ENCODE measurements at regions not wholly inside any gene's neighbourhood (a gene's known extent, or its start where the extent isn't known, plus 50 kb on each side); places are given as distances from the start of the nearest gene placed in this dataset.

DNA sequence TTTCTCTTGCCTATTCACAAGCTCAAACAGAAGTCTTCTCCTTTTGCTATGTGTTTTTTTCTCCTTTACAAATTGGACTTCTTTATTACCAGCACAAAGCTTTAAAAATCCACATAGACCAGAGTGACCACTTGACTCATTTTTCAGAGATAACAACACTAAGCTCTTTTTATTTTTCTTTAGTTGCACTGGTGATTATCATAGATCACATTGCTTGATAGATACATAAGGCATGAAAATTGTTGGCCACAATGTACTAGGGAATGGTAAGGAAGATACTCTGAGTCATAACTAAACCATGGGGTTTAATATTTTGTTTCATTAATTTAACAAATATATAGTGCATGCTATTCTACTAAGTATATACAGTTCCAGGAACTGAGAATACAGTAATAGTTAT lies 159.0 kb downstream of the GASK1B start:
- TF ChIP-seq, protein P1, sequence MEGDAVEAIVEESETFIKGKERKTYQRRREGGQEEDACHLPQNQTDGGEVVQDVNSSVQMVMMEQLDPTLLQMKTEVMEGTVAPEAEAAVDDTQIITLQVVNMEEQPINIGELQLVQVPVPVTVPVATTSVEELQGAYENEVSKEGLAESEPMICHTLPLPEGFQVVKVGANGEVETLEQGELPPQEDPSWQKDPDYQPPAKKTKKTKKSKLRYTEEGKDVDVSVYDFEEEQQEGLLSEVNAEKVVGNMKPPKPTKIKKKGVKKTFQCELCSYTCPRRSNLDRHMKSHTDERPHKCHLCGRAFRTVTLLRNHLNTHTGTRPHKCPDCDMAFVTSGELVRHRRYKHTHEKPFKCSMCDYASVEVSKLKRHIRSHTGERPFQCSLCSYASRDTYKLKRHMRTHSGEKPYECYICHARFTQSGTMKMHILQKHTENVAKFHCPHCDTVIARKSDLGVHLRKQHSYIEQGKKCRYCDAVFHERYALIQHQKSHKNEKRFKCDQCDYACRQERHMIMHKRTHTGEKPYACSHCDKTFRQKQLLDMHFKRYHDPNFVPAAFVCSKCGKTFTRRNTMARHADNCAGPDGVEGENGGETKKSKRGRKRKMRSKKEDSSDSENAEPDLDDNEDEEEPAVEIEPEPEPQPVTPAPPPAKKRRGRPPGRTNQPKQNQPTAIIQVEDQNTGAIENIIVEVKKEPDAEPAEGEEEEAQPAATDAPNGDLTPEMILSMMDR (IDR thresholded peaks at IDR 0.05; ENCODE audit: insufficient read depth, low read length) = no peak
- TF ChIP-seq POLR2AphosphoS5 (IDR thresholded peaks at IDR 0.05; ENCODE audit: low read depth) (no peak), GABPA (IDR thresholded peaks at IDR 0.05; ENCODE audit: low read depth) (no peak)

Data from HL-60 (cell line).